IPS-NIHi11 (cell line): ENCODE measurements at regions not wholly inside any gene's neighbourhood (a gene's known extent, or its start where the extent isn't known, plus 50 kb on each side); places are given as distances from the start of the nearest gene placed in this dataset.

Experiments used
- DNase-seq: peaks from one replicate; pipeline ENCODE4 v3.0.0; 2012; ENCODE audit warnings: mixed read lengths, low spot score

DNA sequence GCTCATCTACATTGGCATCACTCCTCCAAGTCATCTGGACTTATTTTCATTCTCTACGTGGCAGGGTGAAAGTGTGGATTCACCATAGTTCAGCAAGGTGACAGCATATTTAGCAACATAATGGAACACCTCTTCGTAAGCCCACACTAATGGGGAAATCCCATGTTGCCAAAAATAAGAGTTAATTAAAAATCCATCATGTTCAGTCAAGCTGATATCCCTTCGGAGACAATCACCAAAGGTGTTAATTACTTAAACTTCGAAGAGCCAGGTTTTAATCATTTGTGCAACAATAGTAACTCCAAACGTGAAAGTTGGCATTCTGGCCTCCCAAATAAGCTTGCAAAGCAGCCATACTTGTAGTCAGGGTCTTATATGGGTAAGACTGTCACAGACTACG, 242.9 kb downstream of the NSG2 start:
- no peak for DNase-seq

DNA sequence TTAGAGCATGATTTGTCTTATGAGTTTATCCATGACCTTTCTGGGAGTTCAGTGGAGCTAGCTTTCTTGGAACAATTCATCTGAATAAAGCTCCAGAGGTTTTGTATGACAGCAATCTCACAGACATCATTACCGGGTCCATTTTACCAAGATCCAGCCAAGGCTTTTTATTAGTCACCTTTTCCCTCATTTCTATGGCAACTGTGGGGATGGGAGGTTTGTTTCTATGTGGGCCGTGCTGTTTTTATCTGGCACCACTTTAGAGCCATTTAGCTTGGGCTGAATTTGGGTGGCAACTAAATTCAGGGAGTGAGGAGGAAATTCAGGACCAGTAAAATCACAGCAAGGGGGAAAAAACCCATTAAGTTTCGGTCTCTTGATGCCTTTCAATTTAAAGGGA, 245.7 kb downstream of the NSG2 start:
- DNase-seq = no peak

DNA sequence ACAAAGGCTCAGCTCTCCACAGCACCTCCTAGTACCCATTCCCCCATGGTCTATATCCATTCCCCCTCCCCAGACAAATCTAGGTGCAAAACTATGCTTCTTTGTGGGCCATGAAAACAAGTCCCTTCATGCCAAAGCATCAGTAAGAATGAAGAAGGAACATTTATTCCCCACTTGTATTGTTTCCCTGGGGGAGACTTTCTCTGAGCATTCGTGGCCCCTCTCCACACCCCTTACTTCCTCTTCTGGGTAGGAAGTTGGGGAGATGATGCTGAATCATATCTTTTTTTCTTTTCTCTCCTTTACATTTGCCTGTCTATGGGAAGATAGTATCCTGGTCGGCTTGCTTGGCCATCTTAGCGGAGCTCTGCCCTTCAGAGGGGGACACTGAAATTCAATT, 246.8 kb downstream of the NSG2 start:
- no peak for DNase-seq

DNA sequence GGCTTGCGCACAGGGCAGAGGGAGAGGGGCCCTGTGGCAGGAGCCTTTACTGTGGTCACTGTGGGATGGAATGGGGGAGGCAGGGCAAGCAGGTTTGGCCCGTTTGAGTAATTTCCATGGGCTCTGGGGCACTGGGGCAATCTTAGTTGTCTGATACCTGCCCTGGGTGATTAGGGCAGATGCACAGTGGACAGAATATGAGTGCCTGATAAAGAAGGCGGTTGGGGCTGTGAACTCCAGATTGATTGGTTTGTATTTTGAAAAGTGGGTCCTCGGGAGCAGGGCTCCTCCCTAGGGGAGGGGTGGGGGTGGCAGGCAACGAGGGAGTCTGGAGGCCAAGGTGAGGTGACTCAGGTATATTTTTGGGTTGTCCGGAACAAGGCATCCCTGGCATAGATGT, 247.5 kb downstream of the NSG2 start:
- DNase-seq = no peak

DNA sequence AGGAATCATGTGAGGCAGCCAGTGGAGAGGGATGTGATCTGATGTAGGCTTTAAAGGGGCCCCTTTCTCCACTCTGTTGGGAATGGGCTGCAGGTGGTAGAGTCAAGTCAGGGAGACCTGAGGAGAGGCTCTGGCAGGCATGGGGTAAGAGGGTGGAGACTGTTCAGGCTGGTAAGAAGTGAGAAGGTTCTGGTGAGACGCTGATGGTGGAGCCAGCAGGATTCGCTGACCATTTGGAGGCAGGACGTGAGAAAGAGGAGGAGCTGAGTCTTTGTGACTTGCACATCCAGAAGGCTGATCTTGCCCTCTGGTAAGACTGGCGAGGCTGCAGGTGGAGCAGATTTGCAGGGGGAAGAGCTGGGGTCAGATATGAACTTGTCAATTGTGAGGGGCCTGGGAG, 248.0 kb downstream of the NSG2 start:
- DNase-seq = no peak

DNA sequence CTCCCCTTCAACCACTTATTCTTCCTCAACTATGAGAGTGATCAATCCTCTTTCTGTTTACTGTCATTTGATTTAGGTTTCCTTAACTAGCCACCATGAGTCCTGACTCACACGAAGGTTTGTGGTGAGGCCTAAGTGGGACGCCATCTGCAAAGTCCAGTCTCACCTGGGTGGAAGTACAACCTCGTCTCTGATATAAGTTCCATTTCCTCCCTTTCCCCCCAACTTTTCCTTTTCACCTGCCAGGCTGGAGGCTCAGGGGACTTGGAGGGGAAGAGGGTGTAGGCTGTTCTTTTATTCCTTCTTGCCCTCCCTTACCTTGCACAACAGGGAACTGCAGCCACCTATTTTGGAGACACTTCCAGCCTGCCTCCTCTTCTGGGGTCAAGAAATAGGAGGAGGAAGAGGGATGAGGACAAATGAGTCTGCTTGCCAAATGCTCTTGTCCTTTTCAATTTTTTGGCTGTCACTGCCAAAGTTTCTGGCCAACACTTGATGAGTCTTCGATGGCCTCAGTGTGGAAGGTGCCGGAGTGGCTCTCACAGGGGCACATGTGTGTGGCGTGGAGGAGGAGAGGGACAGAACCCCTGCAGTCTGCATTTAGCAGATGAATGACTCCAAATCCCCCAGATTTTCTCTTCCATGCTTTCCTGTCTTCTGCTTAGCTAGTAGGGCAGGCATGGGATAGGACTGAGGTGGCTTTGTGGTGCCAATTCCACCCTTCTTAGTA, 249.6 kb downstream of the NSG2 start:
- DNase-seq = no peak

DNA sequence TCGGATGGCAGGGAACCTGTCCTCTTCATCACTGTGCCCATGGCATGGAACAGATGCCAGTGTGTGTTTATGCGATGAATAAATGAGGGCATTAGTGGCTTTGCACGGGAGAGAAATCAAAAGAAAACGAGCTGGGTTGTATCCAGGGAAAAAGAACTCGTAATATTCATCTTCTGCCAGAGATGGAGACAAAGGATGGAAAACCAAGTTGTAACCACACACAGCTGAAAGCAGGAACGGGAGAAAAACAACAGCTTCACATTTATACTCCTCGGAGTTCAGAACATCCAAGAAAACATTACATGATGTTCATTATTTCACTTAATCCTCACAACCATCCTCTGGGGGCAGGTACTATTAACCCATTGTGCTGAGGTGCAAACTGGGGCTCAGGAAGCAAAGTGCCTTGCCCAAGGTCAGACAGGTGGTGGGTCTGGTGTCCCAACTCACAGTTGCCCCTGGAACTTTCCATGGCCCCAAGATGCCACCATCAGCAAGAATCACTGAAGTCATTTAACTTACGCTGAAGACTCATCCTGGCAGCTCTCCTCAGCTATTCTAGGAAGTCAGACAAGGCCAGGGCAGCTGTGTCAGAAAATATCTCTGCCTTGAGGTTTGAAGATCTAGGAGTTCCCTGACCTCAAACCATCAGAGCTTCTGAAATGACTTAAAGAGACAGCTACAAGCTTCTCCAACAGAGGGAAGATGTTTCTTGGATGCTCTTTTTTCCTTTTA, 250.4 kb downstream of the NSG2 start:
- no peak for DNase-seq

DNA sequence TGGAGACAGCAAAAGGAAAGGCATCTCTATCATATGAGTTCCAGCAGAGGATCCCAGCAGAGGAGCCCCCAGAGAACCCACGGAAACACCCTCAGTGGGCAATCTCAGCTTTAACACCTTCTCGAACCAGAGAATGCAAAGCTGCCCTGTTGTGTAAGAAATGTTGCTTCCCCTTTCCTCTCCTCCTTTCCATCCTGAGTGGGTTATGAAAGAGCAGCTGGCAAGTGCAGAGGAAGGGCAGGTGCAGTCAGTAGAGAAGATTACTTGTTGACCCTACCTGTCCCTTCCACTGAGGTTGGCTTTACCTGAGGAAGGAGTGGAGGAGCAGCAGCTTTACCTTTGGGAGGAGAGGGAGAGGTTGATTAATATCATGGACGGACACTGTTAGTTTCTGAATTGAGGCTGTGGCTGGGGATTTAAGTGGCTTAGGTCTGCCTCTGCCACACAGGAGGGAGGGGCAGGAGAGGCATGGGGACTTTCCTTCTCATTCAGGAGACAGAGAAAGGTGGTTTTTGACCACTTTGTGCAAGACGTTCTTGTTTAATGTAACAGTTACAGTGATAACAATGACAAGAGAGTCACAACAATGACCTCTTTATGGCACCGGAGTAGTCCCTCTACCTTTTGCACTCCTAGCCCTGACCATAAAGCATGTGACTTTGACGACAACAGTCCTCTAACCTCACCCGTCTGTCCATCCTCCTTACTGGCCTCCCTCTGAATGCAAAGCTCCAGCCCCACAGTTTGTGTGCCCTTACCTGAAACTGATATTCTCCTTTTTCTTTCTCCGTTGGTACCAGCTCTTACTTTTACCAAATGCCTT, 254.8 kb downstream of the NSG2 start:
- DNase-seq = no peak

DNA sequence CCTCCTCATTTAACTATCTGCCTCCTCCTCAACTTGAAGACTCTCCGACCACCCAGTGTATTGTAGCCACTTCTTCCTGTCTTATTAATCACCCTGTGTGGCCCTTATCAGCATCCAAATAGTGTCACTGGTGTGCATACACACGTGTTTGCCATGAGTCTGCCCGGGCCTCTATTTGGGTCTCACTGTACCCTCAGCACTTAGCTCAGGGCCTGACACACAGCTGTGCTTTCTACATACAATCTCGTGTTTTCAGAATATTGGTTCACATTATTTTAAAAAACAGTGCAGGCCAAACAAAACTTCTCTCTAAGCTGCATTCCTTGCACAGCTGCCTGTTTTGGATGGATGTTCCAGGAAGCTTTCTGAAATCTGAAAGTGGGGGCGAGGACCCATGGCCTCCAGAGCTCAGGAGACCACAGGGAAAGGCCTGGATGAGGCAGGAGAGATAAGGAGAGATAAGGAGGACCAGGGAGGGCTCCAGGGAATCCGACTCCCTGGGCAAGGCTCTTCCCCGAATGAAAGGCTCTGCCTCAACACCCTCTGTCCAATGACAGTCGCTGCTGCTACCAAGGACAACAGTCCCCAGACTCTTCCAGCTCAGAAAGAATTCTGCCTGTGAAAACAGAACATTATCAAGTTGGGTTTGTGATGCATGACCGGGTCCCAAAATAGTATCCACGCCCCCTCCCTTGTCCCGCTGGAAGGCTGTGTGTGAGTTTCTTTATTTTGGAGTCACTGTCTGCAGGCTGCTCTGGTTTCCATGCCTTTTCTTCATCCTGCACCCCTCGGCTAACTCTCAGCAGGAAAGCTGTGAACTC, 255.6 kb downstream of the NSG2 start:
- peak; percentile 24 for DNase-seq

DNA sequence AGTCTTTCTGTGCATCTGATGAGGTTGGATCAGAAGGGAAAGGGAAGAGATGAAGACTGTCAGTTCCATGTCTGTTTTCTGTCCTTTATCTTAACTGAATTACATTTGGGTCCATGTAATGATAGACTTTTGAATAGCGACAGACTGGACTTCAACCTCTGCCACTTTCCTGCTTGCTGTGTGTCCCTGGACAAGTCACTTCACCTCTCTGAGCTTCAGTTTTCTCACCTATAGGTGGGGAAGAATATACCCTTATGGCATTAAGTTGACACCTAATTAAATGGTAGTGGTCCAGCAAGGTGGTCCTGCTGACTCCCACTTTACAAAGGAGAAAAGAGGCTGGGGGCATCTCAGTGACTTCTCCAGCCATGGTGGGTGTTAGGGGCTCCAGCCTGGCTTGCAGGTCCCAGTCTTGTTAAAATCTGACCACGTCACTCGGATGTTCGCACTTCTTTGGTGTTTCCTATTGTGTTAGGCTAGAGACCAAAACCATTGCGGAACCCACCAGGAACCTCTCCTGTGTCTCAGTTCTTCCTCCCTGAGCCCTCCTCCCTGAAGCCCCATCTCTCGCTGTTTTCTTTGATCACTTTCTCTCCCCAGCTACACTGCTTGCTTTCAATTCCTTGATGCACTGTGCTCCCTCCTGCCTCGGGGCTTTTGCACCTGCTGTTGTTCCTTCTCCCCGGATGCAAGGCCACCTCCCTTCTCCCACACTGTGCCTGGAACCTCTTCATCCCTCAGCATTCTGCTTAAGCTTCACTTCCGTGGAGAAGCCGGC, 256.5 kb downstream of the NSG2 start:
- DNase-seq = no peak

DNA sequence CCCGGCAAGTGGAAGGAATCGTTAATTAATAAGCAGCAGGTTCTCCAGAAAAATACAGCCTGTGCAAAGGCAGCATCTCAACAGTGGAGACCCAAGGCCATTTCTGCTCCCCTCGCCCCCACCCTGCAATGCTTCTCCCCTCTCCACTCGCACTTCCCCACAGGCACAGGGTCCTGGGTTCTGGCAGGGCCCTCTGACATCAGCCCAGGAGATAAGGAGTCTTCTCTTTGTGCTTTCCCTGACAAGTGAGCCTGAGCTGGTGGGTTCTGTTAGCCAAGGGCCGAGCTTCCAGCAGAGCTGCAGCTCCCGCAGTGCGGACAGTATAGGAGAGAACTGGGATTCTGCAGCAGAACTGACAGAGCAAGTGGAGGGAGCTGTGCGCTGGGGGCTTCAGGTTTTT, 257.5 kb downstream of the NSG2 start:
- DNase-seq = no peak

DNA sequence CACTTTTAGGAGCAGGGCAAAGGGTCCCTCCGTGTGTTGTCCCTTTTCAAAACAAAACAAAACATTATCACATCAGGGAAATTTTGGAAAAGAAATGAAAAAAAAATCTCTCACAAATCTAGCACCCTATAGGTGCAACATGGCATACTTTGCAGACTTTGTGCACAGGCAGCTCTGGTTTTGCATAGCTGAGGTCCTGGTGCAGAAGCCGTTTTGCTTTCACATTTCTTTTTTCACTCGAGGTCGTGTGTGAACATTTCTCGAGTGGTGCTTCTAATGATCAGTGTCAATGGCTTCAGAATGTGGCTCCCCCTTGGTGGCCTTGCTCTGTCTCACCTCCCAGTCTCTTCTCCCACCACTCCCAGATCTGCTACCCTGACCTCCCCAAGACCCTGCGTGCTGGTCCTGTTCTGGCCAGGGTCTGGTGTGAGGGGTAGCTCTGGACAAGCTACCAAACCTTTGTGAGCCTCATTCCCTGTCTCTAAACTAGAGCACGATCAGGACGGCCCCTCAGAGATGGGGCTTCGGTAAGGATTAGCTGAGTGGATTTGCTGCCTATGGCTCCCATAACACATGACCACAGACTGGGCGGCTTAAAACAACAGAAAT, 258.0 kb downstream of the NSG2 start:
- DNase-seq = no peak

DNA sequence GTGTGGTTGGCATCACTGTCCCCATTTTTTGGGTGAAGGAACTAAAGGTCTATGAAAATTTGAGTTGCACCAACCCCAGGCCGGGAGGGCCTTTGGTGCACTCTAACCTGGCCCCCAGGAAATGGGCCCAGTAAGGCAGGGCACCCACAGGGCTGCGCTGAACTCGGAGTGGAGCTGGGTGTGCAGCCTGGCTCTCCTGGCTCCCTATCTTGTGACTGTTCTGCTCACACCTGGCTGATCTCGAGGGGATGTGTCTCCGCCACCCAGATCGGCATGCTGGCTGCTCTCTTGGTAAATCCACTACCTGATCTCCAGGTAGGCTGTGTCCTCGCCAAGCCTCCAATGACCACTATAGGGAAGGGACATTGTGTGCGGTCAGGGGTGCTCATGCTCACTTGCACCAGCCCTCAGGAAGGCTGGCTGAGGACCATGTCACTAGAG, 259.8 kb downstream of the NSG2 start:
- DNase-seq = no peak

DNA sequence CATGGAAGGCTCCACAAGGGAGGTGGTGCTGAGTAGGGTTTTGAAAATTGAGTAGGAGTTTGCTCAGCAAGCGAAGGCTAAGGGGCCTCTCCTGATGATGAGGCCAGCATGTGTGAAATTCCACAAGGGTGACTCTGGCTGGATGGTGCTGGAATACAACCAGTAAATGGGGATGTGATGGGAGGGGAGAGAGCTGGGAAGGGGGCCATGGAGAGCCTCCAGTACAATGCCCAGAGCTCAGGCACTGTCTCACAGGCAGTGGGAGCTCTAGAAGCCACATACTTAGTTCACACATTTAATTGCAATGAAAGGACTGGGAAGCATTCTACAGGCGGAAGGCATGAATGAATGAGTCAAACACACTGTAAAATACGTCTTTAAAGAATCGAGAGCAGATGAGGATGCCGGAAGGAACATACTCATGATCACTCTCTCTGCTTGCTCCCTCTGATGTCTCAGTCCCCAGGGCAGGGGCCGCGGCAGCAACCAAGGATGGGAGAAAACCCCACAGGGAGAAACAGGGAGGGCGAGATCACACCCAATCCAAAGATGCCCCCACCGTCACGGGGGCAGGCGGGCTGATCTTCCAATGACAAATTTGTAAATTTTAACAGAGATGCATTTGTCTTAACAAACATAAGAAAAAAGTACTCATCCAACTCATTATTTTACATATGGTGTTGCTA, 261.0 kb downstream of the NSG2 start:
- DNase-seq = no peak

DNA sequence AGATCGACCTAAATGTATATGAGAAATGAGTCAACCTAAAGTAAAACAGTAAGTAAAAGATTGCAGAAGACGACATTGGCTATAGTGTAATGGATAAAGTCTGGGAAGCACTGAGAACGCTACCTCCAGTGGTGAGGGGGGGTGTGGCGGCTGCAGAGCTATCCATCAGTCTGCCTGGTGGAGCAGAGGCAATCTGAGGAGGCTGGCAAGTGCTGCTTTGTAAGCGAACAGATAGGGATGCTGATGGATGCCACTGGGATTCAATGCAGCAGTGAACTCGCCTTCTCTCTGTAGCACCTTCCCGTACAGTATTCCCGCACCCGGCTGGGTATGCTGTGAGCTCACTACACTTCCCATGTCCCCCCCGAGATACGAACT, 261.5 kb downstream of the NSG2 start:
- DNase-seq = peak; percentile 40

DNA sequence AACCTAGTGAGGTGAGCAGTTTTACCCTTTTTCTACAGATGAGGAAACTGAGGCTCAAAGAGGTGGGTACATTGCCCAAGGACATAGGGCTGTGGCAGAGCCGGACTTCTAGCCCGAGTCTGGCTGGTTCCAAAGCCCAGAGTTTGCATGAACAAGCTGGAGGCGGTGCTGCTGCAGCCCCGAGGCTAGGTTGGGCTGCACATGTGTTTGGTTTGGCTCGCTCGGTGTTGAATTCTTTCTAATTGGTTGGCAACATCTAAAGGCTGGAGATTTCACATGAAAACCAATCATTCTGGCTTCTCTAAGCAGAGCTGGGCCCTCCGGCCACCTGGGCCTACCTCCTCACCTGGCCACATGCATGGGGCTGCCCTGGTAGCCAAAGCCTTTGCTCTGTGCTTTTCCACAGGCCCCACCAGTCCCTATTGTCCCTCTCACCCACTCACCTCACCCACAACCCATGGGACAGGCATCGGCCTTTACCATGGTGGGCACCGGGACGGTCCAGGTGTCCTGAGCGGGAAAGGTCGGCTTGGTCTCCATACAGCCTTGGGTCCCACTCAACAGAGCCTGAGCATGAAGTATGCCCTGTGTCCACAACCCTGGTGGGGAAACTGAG, 262.3 kb downstream of the NSG2 start:
- no peak for DNase-seq

DNA sequence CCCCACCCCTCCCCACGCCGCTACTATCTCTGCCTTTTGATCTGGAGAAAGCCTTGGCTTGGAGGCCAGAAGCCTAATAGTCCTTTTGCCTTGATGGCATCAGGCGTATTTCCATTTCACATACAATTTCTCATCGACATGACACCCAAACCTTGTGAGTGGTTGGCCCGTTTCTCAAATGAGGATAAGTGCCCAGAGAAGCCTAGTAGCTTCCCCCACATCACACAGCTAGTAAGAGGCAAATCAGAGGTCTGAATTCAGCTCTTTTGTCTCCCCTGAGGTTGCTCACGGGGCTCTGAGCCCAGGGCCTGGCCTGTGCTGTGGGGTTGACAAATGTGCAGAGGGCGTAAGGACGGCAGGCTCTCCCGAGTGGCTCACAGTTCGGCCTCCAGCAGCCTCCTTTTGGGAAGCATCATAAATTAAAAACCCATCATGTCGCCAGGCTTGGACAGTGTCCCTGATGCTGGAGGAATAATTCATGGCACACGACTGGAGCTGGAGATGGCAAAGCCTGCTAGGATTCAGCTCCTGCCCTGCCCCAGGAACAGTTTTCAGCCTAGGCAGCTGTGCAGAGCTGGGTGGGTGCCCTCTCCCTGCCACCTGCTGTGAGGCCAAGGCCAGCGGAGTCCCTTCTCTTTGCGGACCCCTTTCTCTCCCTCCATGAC, 263.8 kb downstream of the NSG2 start:
- no peak for DNase-seq

DNA sequence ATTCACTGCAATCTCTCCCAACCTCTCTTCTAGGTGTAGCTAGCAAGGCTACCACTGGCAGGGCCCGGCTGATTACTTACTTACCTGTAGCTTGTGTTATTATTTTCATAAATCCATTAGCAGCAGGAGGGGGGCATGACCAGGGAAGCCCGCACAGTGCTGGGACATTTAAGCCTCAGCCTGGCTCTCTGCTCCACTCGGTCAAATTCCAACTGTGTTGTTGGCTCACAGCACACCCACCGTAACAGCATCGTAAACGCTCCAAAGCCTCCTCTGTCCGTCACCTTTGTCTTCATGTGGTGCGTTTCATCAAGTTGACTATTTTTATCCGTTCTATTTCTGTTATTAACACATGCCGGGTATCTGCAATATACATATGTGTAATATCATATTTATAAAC, 264.7 kb downstream of the NSG2 start:
- no peak for DNase-seq

DNA sequence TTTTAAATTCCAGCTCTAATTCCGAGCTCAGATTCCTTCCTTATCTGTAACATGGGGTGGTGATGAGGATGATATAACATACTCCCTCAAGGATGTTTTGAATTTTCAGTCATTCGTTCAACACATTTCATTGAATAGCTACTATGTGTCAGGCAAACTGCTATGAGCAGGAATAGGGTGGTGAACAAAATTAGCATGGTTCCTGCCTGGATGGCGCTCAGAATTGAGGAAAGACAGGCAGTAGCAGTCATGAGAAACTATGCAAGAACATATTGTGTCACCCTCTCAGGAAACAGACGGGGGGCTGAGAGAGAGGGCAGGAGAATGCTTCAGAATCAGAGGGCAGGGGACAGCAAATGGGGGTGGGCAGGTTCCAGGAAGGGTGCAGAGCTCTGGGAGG, 265.2 kb downstream of the NSG2 start:
- DNase-seq = no peak
